ENCODE measurements at regions not wholly inside any gene's neighbourhood (a gene's known extent, or its start where the extent isn't known, plus 50 kb on each side); places are given as distances from the start of the nearest gene placed in this dataset.

DNA sequence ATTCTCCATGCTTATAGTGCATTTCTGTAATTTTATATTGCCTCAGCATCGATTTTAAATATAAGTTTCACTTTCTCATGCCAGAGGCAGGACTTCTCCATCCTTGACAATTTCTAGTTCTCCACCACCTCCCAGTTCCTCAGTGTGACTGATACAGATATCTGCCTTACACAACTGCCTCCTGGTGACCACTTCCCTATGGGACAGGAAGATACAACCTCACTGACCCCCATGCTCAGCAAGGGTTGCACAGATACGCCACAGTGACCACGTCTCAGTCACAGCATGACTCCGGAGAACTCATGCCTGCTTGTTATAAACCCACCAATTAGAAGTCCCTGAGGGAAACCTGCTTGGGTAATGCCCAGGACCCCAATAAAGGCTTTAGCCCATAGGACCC is 284.0 kb upstream of the MC4R start:
- no peaks in the 10 kb centered on the region for H3K9me3 Mint-ChIP-seq (ENCODE audit: low read depth)
- H3K4me3 Mint-ChIP-seq (ENCODE audit: low read depth): no peak overlapping the region
- H3K27me3 Mint-ChIP-seq: no peaks in the 10 kb centered on the region
- TF ChIP-seq, protein P1, sequence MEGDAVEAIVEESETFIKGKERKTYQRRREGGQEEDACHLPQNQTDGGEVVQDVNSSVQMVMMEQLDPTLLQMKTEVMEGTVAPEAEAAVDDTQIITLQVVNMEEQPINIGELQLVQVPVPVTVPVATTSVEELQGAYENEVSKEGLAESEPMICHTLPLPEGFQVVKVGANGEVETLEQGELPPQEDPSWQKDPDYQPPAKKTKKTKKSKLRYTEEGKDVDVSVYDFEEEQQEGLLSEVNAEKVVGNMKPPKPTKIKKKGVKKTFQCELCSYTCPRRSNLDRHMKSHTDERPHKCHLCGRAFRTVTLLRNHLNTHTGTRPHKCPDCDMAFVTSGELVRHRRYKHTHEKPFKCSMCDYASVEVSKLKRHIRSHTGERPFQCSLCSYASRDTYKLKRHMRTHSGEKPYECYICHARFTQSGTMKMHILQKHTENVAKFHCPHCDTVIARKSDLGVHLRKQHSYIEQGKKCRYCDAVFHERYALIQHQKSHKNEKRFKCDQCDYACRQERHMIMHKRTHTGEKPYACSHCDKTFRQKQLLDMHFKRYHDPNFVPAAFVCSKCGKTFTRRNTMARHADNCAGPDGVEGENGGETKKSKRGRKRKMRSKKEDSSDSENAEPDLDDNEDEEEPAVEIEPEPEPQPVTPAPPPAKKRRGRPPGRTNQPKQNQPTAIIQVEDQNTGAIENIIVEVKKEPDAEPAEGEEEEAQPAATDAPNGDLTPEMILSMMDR (IDR thresholded peaks at IDR 0.05; ENCODE audit: unreplicated experiment): no peak
- peaks cover under 1% of the 10 kb centered on the region for H3K4me1 Mint-ChIP-seq (ENCODE audit: low read depth)
- no peak overlapping the region for H3K27ac Mint-ChIP-seq
- DNase-seq (ENCODE audit: low spot score, unreplicated experiment): no peak
- H3K36me3 Mint-ChIP-seq (ENCODE audit: insufficient read depth): no peaks in the 10 kb centered on the region

DNA sequence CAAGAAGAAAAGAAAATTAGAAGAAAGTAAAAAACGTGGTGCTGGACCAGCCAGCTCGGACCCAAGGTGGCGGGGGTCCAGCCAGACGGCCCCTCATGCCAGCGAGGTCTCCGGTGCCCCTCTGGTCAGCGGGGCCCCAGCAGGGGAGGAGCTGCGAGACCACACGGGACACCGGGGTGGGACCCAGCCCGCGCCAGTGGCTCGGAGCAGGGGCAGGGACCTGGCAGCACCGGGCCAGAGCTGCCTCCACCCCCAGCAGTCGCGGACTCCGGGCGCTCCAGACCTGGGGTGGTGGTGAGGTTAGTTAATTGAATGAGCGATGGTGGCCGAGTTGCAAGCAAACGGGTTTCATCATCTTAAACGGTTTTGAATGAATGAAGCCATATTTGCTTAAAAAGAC is 289.9 kb upstream of the MC4R start:
- no peaks in the 10 kb centered on the region for H3K36me3 Mint-ChIP-seq (ENCODE audit: insufficient read depth)
- H3K27ac Mint-ChIP-seq: no peak overlapping the region
- peaks cover 3% of the 10 kb centered on the region for H3K9me3 Mint-ChIP-seq (ENCODE audit: low read depth)
- no peaks in the 10 kb centered on the region for H3K4me1 Mint-ChIP-seq (ENCODE audit: low read depth)
- no peak for DNase-seq (ENCODE audit: low spot score, unreplicated experiment)
- no peaks in the 10 kb centered on the region for H3K27me3 Mint-ChIP-seq
- H3K4me3 Mint-ChIP-seq (ENCODE audit: low read depth): no peak overlapping the region
- TF ChIP-seq, protein P1 (IDR thresholded peaks at IDR 0.05; ENCODE audit: unreplicated experiment): no peak

DNA sequence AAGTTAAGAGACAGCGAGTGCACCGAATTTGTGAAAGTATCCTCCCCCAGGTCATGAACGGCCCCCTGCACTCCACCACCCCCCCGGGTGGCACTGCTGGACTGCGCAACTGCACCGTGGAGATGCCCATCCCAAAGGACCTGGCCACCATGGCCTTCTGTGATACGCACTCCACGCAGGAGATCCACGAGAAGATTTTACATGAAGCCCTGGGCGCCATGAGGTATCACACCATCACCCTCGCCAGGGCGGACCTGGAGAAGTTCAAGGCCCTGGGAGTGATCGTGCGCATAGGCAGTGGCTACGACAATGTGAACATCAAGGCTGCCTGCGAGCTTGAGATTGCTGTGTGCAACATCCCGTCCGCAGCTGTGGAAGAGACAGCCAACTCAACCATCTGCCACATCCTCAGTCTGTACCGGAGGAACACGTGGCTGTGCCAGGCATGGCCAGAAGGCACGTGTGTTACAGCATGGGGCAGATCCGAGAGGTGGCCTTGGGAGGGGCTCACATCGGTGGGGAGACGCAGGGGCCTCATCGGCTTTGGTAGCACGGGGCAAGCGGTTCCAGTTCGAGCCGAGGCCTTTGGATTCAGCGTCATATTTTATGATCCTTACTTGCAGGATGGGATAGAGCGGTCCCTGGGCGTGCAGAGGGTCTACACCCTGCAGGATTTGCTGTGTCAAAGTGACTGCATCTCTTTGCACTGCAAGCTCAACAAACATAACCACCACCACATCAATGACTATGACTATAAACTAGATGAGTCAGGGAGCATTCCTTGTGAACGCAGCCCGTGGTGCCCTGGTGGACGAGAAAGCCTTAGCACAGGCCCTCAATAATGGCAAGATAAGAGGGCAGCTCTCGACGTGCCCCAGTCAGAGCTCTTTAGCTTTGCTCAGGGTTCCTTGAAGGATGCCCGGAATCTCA is 290.8 kb upstream of the MC4R start:
- Mint-ChIP-seq H3K27me3 (no peaks in the 10 kb centered on the region), H3K4me1 (ENCODE audit: low read depth) (no peaks in the 10 kb centered on the region), H3K27ac (no peak overlapping the region), H3K4me3 (ENCODE audit: low read depth) (no peak overlapping the region), H3K9me3 (ENCODE audit: low read depth) (peaks cover 3% of the 10 kb centered on the region), H3K36me3 (ENCODE audit: insufficient read depth) (no peaks in the 10 kb centered on the region)
- DNase-seq (ENCODE audit: low spot score, unreplicated experiment): no peak
- TF ChIP-seq, protein P1 (IDR thresholded peaks at IDR 0.05; ENCODE audit: unreplicated experiment): no peak

DNA sequence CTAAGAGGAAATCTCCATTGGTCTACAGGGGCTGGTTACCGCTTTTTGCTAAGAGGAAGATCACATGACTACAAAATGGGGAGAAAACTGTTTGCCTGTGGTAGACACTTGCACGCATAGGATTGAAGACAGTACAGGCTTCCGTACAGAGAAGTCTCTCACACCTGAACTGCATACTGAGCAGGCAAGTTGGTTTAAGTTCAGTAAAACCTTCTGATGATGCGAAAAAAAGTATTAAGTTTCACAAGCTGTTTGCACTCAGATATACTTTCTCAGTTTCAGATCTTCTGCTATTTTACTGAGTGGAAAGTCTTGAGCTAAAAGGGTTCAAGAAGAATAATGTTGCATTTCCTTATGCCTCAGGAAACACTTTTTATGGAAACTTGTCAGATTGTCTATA is 292.2 kb upstream of the MC4R start:
- H3K27me3 Mint-ChIP-seq: no peaks in the 10 kb centered on the region
- H3K4me3 Mint-ChIP-seq (ENCODE audit: low read depth): no peak overlapping the region
- H3K27ac Mint-ChIP-seq: no peak overlapping the region
- peaks cover 3% of the 10 kb centered on the region for H3K9me3 Mint-ChIP-seq (ENCODE audit: low read depth)
- no peaks in the 10 kb centered on the region for H3K4me1 Mint-ChIP-seq (ENCODE audit: low read depth)
- DNase-seq (ENCODE audit: low spot score, unreplicated experiment): no peak
- no peaks in the 10 kb centered on the region for H3K36me3 Mint-ChIP-seq (ENCODE audit: insufficient read depth)
- TF ChIP-seq, protein P1 (IDR thresholded peaks at IDR 0.05; ENCODE audit: unreplicated experiment): no peak

DNA sequence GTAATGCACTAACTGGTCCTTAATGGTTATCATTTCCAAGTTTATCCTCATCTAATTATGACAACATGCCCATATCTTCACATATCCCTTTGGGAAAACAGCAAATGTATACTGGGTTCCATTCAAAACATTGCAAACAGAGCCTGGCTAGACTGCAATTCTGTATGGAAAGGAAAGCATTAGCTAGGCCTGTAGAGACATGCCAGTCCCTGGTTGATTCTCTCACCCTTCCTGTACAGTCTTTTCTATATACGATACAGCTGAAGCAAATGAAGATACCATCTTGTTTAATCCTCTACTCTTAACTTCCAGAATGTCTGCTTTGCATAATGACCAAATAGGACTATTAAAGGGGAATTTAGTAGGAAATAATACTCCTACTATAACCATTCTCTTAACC is 294.4 kb upstream of the MC4R start:
- Mint-ChIP-seq H3K27me3 (no peaks in the 10 kb centered on the region), H3K4me3 (ENCODE audit: low read depth) (no peak overlapping the region), H3K27ac (no peak overlapping the region), H3K4me1 (ENCODE audit: low read depth) (no peaks in the 10 kb centered on the region), H3K9me3 (ENCODE audit: low read depth) (peaks cover 3% of the 10 kb centered on the region), H3K36me3 (ENCODE audit: insufficient read depth) (no peaks in the 10 kb centered on the region)
- DNase-seq (ENCODE audit: low spot score, unreplicated experiment): no peak
- TF ChIP-seq, protein P1 (IDR thresholded peaks at IDR 0.05; ENCODE audit: unreplicated experiment): no peak
